Fibroblast of mammary gland (primary cell): ENCODE measurements at regions not wholly inside any gene's neighbourhood (a gene's known extent, or its start where the extent isn't known, plus 50 kb on each side); places are given as distances from the start of the nearest gene placed in this dataset.

ENCODE experiments used
- DNase-seq: peaks from one replicate; pipeline ENCODE4 v3.0.0-alpha.2; 2010; ENCODE audit warnings: low read depth
- H3K4me3 ChIP-seq: 2 replicates; pipeline ENCODE4 v1.5.1; 2011; ENCODE audit warnings: low read depth, mild to moderate bottlenecking, low read length, moderate library complexity; ENCODE audit not compliant: control insufficient read depth
- TF ChIP-seq, protein P1 (sequence below): conservative IDR thresholded peaks from 2 replicates; pipeline ENCODE4 v1.5.1; 2011; ENCODE audit warnings: low read depth, low read length, inconsistent platforms; ENCODE audit not compliant: control insufficient read depth, insufficient read depth

DNA sequence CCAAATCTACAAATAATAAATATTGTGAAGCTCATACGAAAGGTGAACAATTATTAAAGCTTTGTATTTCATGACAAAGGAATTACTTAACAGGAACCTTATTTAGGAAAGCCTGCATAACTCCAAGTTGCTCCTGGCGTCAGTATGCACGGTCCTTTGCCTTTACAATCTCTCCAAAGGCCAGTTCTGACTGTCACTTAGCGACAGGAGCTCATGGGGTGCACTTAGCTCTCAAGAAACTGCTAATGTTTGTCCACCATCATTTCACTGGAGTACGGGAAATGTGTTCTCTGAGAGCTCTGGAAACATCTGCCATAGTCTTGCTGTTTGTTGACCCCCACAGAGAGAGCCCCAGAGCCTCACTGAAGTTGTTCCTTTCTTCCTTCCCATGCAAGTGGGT is 781.5 kb upstream of the POM121L12 start:
- H3K4me3 ChIP-seq = no peak overlapping the region
- DNase-seq = no peak
- TF ChIP-seq, protein P1, sequence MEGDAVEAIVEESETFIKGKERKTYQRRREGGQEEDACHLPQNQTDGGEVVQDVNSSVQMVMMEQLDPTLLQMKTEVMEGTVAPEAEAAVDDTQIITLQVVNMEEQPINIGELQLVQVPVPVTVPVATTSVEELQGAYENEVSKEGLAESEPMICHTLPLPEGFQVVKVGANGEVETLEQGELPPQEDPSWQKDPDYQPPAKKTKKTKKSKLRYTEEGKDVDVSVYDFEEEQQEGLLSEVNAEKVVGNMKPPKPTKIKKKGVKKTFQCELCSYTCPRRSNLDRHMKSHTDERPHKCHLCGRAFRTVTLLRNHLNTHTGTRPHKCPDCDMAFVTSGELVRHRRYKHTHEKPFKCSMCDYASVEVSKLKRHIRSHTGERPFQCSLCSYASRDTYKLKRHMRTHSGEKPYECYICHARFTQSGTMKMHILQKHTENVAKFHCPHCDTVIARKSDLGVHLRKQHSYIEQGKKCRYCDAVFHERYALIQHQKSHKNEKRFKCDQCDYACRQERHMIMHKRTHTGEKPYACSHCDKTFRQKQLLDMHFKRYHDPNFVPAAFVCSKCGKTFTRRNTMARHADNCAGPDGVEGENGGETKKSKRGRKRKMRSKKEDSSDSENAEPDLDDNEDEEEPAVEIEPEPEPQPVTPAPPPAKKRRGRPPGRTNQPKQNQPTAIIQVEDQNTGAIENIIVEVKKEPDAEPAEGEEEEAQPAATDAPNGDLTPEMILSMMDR = no peak

DNA sequence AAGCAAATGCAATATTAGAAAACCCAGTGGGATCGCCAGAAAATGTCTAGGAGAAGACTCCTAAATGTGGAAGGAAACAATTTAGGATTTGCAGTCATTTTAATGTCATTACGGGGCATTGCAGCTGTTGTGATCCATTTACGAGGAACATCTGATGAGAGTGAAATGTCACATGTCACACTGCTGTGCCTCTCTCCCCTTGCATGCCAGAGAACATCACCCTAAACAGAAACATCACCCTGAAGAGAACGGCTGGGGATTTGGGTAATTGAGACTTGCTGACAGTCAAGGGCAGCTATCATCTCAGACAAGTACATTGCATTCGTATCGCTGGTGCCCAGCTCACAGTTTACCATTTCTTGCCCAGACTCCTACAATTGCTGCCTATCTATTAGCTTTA is 785.7 kb upstream of the POM121L12 start:
- TF ChIP-seq, protein P1 = no peak
- H3K4me3 ChIP-seq = no peak overlapping the region
- DNase-seq = no peak

DNA sequence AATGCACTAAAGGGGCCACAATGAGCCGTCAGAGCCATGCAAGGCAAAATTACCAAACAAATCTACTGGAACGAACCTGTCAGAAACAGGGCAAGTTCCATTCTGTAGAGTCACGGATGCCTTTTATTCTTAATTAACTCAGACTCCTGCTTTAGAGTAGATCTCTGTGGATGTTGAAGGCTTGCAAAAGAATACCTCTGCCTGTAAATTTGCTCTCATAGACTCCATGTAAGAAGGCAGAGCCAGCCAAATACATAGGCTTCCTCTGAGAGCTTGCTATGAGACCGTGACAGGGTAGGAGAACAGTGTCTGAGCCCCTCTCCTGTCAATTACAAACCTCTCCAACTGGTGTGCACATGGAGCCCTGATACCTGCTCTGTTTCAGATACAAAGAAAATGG is 787.9 kb upstream of the POM121L12 start:
- TF ChIP-seq, protein P1 = no peak
- no peak overlapping the region for H3K4me3 ChIP-seq
- DNase-seq = no peak

DNA sequence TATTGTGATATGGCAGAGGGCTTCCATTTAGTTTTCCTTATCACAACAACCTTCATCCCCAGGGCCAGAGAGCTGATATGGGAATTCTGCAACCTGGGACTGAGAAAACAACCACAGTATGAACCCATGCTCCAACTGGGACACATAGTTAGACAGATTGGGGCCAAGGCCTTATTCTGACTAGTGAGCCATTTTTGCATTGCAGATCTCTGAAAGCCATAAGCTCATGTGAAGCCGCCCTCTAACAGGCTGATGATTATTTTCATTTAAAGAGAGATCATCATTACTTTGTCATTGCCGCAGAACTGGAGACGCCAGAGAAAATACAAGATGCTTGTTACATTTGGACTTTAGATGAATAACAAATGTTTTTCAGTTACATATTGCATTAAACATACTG is 791.7 kb upstream of the POM121L12 start:
- H3K4me3 ChIP-seq = no peak overlapping the region
- TF ChIP-seq, protein P1 = no peak
- DNase-seq = no peak

DNA sequence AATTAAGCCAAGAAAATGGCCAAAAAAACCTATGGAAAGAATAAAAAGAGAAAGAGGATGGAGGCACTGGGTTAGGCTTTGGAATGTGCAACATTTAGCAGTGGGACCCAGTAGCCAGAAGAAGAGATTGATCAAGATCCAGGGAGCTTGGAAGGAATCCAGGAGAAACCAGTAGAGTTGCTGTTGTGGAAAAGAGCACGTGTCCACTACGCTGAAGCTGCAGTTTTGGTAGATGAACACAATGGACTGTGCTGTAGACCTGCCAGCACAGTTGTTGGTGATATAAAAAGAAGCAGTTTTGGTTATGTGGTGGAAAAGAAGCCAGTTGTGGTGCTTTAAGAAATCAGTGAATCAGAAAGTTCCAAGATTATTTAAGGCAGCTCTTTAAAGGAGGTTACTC is 802.2 kb upstream of the POM121L12 start:
- TF ChIP-seq, protein P1 = no peak
- no peak overlapping the region for H3K4me3 ChIP-seq
- no peak for DNase-seq

DNA sequence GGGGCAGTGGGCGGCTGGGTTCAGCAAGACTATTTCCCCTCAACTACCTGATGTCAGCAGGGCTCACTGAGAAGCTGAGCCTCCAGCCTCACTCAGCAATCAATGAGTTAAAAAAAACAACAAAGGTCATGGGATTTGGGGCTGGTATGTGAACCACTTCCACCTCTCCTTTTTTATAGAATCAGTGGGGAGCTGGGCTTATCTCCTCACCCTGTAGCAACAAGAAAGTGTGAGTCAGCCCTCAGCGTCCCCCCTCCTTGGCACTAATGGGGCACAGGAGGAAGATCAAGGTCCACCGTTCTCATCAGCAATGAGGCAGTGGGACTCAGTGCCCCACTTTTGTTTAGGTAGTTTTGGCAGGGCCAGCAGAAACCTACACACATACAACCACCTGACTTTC is 823.5 kb upstream of the POM121L12 start:
- no peak overlapping the region for H3K4me3 ChIP-seq
- TF ChIP-seq, protein P1 = no peak
- DNase-seq = no peak

DNA sequence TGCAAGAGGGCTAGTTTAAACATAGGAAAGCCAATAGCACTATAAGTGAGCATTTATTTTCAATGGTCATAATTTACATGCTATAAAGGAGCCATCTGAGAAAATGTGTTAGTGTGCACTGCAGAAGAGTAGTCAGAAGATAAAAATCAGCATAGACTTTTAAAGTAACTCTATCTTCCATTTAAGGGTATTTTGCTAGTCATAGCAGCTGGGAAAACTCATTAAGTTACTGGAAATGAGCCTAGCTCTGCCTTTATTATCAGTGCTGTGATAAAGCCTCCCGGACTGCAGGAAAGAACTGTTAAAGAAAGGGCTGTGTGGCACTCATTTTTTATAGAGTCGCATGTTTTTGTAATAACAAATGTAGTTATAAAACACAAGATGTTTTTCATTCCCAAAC is 825.8 kb upstream of the POM121L12 start:
- no peak overlapping the region for H3K4me3 ChIP-seq
- TF ChIP-seq, protein P1 = no peak
- DNase-seq = no peak
